Esophagus muscularis mucosa (tissue), 3 donors: ENCODE measurements at regions not wholly inside any gene's neighbourhood (a gene's known extent, or its start where the extent isn't known, plus 50 kb on each side); places are given as distances from the start of the nearest gene placed in this dataset.

Experiments used
- POLR2A ChIP-seq: fragments of 450-650 bp; IDR thresholded peaks from one replicate; pipeline ENCODE4 v1.6.1; 2017; ENCODE audit warnings: antibody characterized with exemption, moderate library complexity, mild to moderate bottlenecking, low read depth
- TF ChIP-seq, protein P1 (sequence below), 3 experiments: fragments of 200-600 bp in 2 of 3; fragments of 450-650 bp in 1 of 3; sonication (generic) in 2 of 3; IDR thresholded peaks; one replicate each; pipeline ENCODE4 v1.5.1; 2017 to 2019; ENCODE audit warnings: antibody characterized with exemption in 3 of 3, mild to moderate bottlenecking in 2 of 3, moderate library complexity in 1 of 3

DNA sequence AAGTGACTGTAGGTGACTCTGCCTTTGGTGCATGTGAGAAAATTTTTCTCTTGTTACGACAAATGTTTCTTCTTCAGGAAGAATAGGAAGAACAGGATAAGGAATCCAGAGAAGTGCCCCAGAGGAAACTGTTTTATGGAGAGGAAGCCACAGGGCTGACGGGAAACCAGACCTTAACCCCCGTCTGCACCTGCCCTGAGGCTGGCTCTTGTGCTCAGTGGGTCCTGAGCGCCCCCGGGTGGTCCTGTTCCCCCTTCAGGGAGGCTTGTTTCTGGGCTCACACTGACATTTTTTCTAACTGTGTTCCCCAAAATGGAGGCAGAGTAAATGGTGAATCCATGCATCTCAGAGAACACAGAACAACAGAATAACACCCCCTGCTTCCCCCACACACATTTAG, 691.8 kb downstream of the TMEM121 start:
- no peak for TF ChIP-seq POLR2A
- TF ChIP-seq, protein P1, sequence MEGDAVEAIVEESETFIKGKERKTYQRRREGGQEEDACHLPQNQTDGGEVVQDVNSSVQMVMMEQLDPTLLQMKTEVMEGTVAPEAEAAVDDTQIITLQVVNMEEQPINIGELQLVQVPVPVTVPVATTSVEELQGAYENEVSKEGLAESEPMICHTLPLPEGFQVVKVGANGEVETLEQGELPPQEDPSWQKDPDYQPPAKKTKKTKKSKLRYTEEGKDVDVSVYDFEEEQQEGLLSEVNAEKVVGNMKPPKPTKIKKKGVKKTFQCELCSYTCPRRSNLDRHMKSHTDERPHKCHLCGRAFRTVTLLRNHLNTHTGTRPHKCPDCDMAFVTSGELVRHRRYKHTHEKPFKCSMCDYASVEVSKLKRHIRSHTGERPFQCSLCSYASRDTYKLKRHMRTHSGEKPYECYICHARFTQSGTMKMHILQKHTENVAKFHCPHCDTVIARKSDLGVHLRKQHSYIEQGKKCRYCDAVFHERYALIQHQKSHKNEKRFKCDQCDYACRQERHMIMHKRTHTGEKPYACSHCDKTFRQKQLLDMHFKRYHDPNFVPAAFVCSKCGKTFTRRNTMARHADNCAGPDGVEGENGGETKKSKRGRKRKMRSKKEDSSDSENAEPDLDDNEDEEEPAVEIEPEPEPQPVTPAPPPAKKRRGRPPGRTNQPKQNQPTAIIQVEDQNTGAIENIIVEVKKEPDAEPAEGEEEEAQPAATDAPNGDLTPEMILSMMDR (IDR thresholded peaks at IDR 0.05) = no peak
